ENCODE measurements at regions not wholly inside any gene's neighbourhood (a gene's known extent, or its start where the extent isn't known, plus 50 kb on each side); places are given as distances from the start of the nearest gene placed in this dataset.

DNA sequence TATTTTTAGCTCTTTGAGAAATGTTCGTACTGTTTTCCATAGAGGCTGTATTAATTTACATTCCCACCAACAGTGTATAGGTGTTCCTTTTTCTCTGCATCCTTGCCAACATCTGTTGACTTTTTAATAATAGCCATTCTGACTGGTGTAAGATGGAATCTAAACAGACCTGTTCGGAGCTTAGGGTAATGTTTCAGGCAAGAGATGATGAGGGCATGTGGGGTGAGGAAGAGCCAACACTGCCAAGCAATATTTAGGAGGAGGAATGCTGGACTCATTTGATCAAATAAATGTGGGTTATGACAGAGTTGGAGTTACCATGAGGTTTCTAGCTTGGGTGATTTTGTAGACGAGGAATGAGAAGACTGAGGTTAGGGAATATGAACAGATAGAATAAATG lies 382.9 kb downstream of the KLF12 start:
- DNase-seq (ENCODE audit: low read depth, low spot score) (no peak), ATAC-seq (no peak)
- intact Hi-C loops (cut with micrococcal nuclease; ENCODE audit: unreplicated experiment): loop anchor here (5.0 kb wide), 1 partner anchor 536 kb away; no protein-coding TSS in a partner anchor
- no TSS peak for BruUV-seq (replicated peaks)
- in situ Hi-C loops (cut with HindIII; ENCODE audit: low pct_unique_long_range_greater_than_20kb, low sequenced_read_pairs): no loop called here
- POLR2A ChIA-PET: no interaction called here
- TF ChIP-seq SIN3A (IDR thresholded peaks at IDR 0.05; ENCODE audit: borderline replicate concordance, insufficient read depth, low read depth, low read length) (no peak), TCF7L2 (IDR thresholded peaks at IDR 0.05; ENCODE audit: low read depth, low read length) (no peak), POLR2AphosphoS5 (IDR thresholded peaks at IDR 0.05; ENCODE audit: low read depth, low read length) (no peak)
- TF ChIP-seq, protein P1, sequence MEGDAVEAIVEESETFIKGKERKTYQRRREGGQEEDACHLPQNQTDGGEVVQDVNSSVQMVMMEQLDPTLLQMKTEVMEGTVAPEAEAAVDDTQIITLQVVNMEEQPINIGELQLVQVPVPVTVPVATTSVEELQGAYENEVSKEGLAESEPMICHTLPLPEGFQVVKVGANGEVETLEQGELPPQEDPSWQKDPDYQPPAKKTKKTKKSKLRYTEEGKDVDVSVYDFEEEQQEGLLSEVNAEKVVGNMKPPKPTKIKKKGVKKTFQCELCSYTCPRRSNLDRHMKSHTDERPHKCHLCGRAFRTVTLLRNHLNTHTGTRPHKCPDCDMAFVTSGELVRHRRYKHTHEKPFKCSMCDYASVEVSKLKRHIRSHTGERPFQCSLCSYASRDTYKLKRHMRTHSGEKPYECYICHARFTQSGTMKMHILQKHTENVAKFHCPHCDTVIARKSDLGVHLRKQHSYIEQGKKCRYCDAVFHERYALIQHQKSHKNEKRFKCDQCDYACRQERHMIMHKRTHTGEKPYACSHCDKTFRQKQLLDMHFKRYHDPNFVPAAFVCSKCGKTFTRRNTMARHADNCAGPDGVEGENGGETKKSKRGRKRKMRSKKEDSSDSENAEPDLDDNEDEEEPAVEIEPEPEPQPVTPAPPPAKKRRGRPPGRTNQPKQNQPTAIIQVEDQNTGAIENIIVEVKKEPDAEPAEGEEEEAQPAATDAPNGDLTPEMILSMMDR (IDR thresholded peaks at IDR 0.05): no peak
- H3K36me3 ChIP-seq (ENCODE audit: control insufficient read depth, insufficient read depth, low read length): no peaks in the 10 kb centered on the region
- no peaks in the 10 kb centered on the region for H3K9me3 ChIP-seq (ENCODE audit: control insufficient read depth, insufficient read depth, low read depth, low read length)
- CTCF ChIA-PET: no interaction called here
- no peak overlapping the region for H3K4me3 ChIP-seq (ENCODE audit: low read depth in 2 of 2, low read length in 2 of 2)
- H3K27me3 ChIP-seq (ENCODE audit: control insufficient read depth, insufficient read depth, low read length): no peaks in the 10 kb centered on the region
- H3K4me1 ChIP-seq (ENCODE audit: control insufficient read depth, insufficient read depth, low read length): no peaks in the 10 kb centered on the region
- no peak overlapping the region for H3K27ac ChIP-seq (ENCODE audit: low read length)

DNA sequence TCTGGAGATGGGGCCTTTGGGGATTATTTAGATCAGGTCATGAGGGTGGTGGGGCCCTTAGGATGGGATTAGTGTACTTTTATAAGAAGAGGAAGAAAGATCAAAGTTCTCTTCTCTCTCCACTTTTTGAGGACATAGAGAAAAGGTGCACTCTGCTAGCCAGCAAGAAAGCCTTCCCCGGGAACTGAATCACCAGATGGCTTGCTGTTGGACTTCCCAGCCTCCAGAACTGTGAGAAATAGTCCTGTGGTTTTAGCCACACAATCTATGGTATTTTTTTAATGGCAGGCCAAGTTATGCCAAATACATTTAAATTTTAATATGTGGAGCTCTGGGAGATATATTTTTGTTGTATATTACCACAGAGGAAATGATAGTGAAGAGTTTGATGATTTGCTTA lies 385.8 kb downstream of the KLF12 start:
- in situ Hi-C loops (cut with HindIII; ENCODE audit: low pct_unique_long_range_greater_than_20kb, low sequenced_read_pairs) (no loop called here), intact Hi-C loops (cut with micrococcal nuclease; ENCODE audit: unreplicated experiment) (no loop called here)
- ChIA-PET CTCF (no interaction called here), POLR2A (no interaction called here)
- H3K27ac ChIP-seq (ENCODE audit: low read length): no peak overlapping the region
- BruUV-seq (replicated peaks): no TSS peak
- no peaks in the 10 kb centered on the region for H3K27me3 ChIP-seq (ENCODE audit: control insufficient read depth, insufficient read depth, low read length)
- no peaks in the 10 kb centered on the region for H3K9me3 ChIP-seq (ENCODE audit: control insufficient read depth, insufficient read depth, low read depth, low read length)
- TF ChIP-seq POLR2AphosphoS5 (IDR thresholded peaks at IDR 0.05; ENCODE audit: low read depth, low read length) (no peak), SIN3A (IDR thresholded peaks at IDR 0.05; ENCODE audit: borderline replicate concordance, insufficient read depth, low read depth, low read length) (no peak), TCF7L2 (IDR thresholded peaks at IDR 0.05; ENCODE audit: low read depth, low read length) (no peak)
- TF ChIP-seq, protein P1 (IDR thresholded peaks at IDR 0.05): no peak
- TF ChIP-seq, protein P2, sequence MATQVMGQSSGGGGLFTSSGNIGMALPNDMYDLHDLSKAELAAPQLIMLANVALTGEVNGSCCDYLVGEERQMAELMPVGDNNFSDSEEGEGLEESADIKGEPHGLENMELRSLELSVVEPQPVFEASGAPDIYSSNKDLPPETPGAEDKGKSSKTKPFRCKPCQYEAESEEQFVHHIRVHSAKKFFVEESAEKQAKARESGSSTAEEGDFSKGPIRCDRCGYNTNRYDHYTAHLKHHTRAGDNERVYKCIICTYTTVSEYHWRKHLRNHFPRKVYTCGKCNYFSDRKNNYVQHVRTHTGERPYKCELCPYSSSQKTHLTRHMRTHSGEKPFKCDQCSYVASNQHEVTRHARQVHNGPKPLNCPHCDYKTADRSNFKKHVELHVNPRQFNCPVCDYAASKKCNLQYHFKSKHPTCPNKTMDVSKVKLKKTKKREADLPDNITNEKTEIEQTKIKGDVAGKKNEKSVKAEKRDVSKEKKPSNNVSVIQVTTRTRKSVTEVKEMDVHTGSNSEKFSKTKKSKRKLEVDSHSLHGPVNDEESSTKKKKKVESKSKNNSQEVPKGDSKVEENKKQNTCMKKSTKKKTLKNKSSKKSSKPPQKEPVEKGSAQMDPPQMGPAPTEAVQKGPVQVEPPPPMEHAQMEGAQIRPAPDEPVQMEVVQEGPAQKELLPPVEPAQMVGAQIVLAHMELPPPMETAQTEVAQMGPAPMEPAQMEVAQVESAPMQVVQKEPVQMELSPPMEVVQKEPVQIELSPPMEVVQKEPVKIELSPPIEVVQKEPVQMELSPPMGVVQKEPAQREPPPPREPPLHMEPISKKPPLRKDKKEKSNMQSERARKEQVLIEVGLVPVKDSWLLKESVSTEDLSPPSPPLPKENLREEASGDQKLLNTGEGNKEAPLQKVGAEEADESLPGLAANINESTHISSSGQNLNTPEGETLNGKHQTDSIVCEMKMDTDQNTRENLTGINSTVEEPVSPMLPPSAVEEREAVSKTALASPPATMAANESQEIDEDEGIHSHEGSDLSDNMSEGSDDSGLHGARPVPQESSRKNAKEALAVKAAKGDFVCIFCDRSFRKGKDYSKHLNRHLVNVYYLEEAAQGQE (IDR thresholded peaks at IDR 0.05; ENCODE audit: insufficient read depth in 1 of 2, low read depth in 2 of 2, low read length in 1 of 2): no peak
- no peaks in the 10 kb centered on the region for H3K4me1 ChIP-seq (ENCODE audit: control insufficient read depth, insufficient read depth, low read length)
- no peaks in the 10 kb centered on the region for H3K36me3 ChIP-seq (ENCODE audit: control insufficient read depth, insufficient read depth, low read length)
- DNase-seq (ENCODE audit: low read depth, low spot score) (no peak), ATAC-seq (no peak)
- no peak overlapping the region for H3K4me3 ChIP-seq (ENCODE audit: low read depth in 2 of 2, low read length in 2 of 2)
